ENCODE measurements at regions not wholly inside any gene's neighbourhood (a gene's known extent, or its start where the extent isn't known, plus 50 kb on each side); places are given as distances from the start of the nearest gene placed in this dataset.

- TF ChIP-seq EZH2 (IDR thresholded peaks at IDR 0.05; ENCODE audit: borderline replicate concordance, low read depth, low read length, severe bottlenecking) (no peak), CTCF (IDR thresholded peaks at IDR 0.05; ENCODE audit: borderline replicate concordance, extremely low read depth, low read length, poor library complexity, severe bottlenecking) (no peak)
- Histone ChIP-seq H3K4me3 (ENCODE audit: low read depth in 1 of 2, low read length in 2 of 2) (no peak overlapping the region), H3K27me3 (ENCODE audit: insufficient read depth, low read length, poor library complexity) (peaks cover 7% of the 10 kb centered on the region), H4K20me1 (ENCODE audit: insufficient read depth, low read length) (no peaks in the 10 kb centered on the region), H3K9ac (ENCODE audit: low read depth, low read length) (no peak overlapping the region), H3K36me3 (ENCODE audit: insufficient read depth, low read length) (no peaks in the 10 kb centered on the region), H3K79me2 (ENCODE audit: insufficient read depth, low read length) (no peaks in the 10 kb centered on the region), H3K9me3 (ENCODE audit: insufficient read depth, low read length, severe bottlenecking) (no peaks in the 10 kb centered on the region), H3K4me1 (ENCODE audit: insufficient read depth, low read length) (no peaks in the 10 kb centered on the region), H3K27ac (ENCODE audit: low read length) (no peak overlapping the region), H2AFZ (ENCODE audit: low read depth, low read length) (no peak overlapping the region), H3K4me2 (ENCODE audit: insufficient read depth, low read length) (no peak overlapping the region)
- DNase-seq (no peak), ATAC-seq (ENCODE audit: insufficient read depth, low read depth) (no peak)
These were observed 93.9 kb downstream of the BOD1 start for GRCh38 chr5:173522518-173522917.

GRCh38 chr5:173518856-173519255 lies 97.6 kb downstream of the BOD1 start:
- Histone ChIP-seq H3K9ac (ENCODE audit: low read depth, low read length) (no peak overlapping the region), H3K9me3 (ENCODE audit: insufficient read depth, low read length, severe bottlenecking) (no peaks in the 10 kb centered on the region), H3K36me3 (ENCODE audit: insufficient read depth, low read length) (no peaks in the 10 kb centered on the region), H3K4me2 (ENCODE audit: insufficient read depth, low read length) (no peak overlapping the region), H2AFZ (ENCODE audit: low read depth, low read length) (no peak overlapping the region), H3K27ac (ENCODE audit: low read length) (no peak overlapping the region), H3K4me1 (ENCODE audit: insufficient read depth, low read length) (no peaks in the 10 kb centered on the region), H4K20me1 (ENCODE audit: insufficient read depth, low read length) (no peaks in the 10 kb centered on the region), H3K79me2 (ENCODE audit: insufficient read depth, low read length) (no peaks in the 10 kb centered on the region), H3K4me3 (ENCODE audit: low read depth in 1 of 2, low read length in 2 of 2) (no peak overlapping the region), H3K27me3 (ENCODE audit: insufficient read depth, low read length, poor library complexity) (peaks cover 4% of the 10 kb centered on the region)
- DNase-seq (no peak), ATAC-seq (ENCODE audit: insufficient read depth, low read depth) (no peak)
- TF ChIP-seq CTCF (IDR thresholded peaks at IDR 0.05; ENCODE audit: borderline replicate concordance, extremely low read depth, low read length, poor library complexity, severe bottlenecking) (no peak), EZH2 (IDR thresholded peaks at IDR 0.05; ENCODE audit: borderline replicate concordance, low read depth, low read length, severe bottlenecking) (no peak)

GRCh38 chr5:173517648-173518047 lies 98.8 kb downstream of the BOD1 start:
- Histone ChIP-seq H3K4me1 (ENCODE audit: insufficient read depth, low read length) (no peaks in the 10 kb centered on the region), H3K9me3 (ENCODE audit: insufficient read depth, low read length, severe bottlenecking) (no peaks in the 10 kb centered on the region), H3K27ac (ENCODE audit: low read length) (no peak overlapping the region), H3K4me2 (ENCODE audit: insufficient read depth, low read length) (no peak overlapping the region), H2AFZ (ENCODE audit: low read depth, low read length) (no peak overlapping the region), H3K9ac (ENCODE audit: low read depth, low read length) (no peak overlapping the region), H3K4me3 (ENCODE audit: low read depth in 1 of 2, low read length in 2 of 2) (no peak overlapping the region), H3K36me3 (ENCODE audit: insufficient read depth, low read length) (no peaks in the 10 kb centered on the region), H3K27me3 (ENCODE audit: insufficient read depth, low read length, poor library complexity) (no peaks in the 10 kb centered on the region), H3K79me2 (ENCODE audit: insufficient read depth, low read length) (no peaks in the 10 kb centered on the region), H4K20me1 (ENCODE audit: insufficient read depth, low read length) (no peaks in the 10 kb centered on the region)
- TF ChIP-seq EZH2 (IDR thresholded peaks at IDR 0.05; ENCODE audit: borderline replicate concordance, low read depth, low read length, severe bottlenecking) (no peak), CTCF (IDR thresholded peaks at IDR 0.05; ENCODE audit: borderline replicate concordance, extremely low read depth, low read length, poor library complexity, severe bottlenecking) (no peak)
- ATAC-seq (ENCODE audit: insufficient read depth, low read depth) (no peak), DNase-seq (no peak)

DNA sequence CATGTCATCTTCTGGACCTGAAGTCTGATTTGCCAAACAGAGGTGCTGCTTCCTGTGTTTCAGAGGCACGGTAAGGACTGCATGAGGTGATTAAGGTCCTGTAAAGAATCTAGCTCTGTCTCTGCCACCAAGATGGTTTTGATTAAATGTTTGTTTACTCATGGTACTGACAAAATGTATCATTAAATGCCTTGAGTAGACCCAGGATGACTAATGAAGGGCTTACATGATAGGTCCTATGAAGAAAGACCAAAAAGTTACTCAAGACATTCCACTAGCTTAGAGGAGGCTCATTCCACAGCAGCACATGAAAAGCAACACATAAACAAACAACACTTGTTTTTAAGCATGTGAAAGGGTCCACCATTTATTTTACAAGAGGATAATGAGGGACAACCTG lies 100.9 kb downstream of the BOD1 start:
- no peak overlapping the region for H3K9ac ChIP-seq (ENCODE audit: low read depth, low read length)
- H3K4me2 ChIP-seq (ENCODE audit: insufficient read depth, low read length) = no peak overlapping the region
- H4K20me1 ChIP-seq (ENCODE audit: insufficient read depth, low read length) = no peaks in the 10 kb centered on the region
- no peaks in the 10 kb centered on the region for H3K36me3 ChIP-seq (ENCODE audit: insufficient read depth, low read length)
- no peaks in the 10 kb centered on the region for H3K27me3 ChIP-seq (ENCODE audit: insufficient read depth, low read length, poor library complexity)
- H3K27ac ChIP-seq (ENCODE audit: low read length) = no peak overlapping the region
- H3K4me1 ChIP-seq (ENCODE audit: insufficient read depth, low read length) = no peaks in the 10 kb centered on the region
- no peak overlapping the region for H2AFZ ChIP-seq (ENCODE audit: low read depth, low read length)
- no peak for TF ChIP-seq CTCF (IDR thresholded peaks at IDR 0.05; ENCODE audit: borderline replicate concordance, extremely low read depth, low read length, poor library complexity, severe bottlenecking)
- TF ChIP-seq EZH2 (IDR thresholded peaks at IDR 0.05; ENCODE audit: borderline replicate concordance, low read depth, low read length, severe bottlenecking) = no peak
- no peak overlapping the region for H3K4me3 ChIP-seq (ENCODE audit: low read depth in 1 of 2, low read length in 2 of 2)
- H3K9me3 ChIP-seq (ENCODE audit: insufficient read depth, low read length, severe bottlenecking) = no peaks in the 10 kb centered on the region
- no peak for ATAC-seq (ENCODE audit: insufficient read depth, low read depth)
- no peaks in the 10 kb centered on the region for H3K79me2 ChIP-seq (ENCODE audit: insufficient read depth, low read length)
- DNase-seq = no peak
